Neuronal stem cell (in vitro differentiated cells): ENCODE measurements at regions not wholly inside any gene's neighbourhood (a gene's known extent, or its start where the extent isn't known, plus 50 kb on each side); places are given as distances from the start of the nearest gene placed in this dataset.
A peak's percentile ranks its signal among the peaks of the same experiment; 100 is the strongest.

ENCODE experiments used
- DNase-seq: peaks from one replicate; pipeline ENCODE4 v3.0.0-alpha.2; 2013; ENCODE audit warnings: low spot score
- H2AFZ ChIP-seq: one replicate; pipeline ENCODE4 v1.6.1; 2013; ENCODE audit warnings: mild to moderate bottlenecking, low read length, inconsistent platforms
- H2AK5ac ChIP-seq: 2 replicates; pipeline ENCODE4 v1.6.1; 2013; ENCODE audit warnings: low read depth, mild to moderate bottlenecking, inconsistent platforms, low read length, moderate library complexity, mixed read lengths
- H2BK120ac ChIP-seq: 2 replicates; pipeline ENCODE4 v1.6.1; 2013; ENCODE audit warnings: low read depth, mild to moderate bottlenecking, inconsistent platforms, low read length, moderate library complexity, mixed read lengths
- H2BK12ac ChIP-seq: one replicate; pipeline ENCODE4 v1.6.1; 2013; ENCODE audit warnings: low read length, inconsistent platforms
- H2BK15ac ChIP-seq: 2 replicates; pipeline ENCODE4 v1.6.1; 2013; ENCODE audit warnings: mild to moderate bottlenecking, low read length, inconsistent platforms, mixed read lengths
- H2BK5ac ChIP-seq: one replicate; pipeline ENCODE4 v1.6.1; 2013; ENCODE audit warnings: inconsistent platforms, mild to moderate bottlenecking, low read length, moderate library complexity
- H3K14ac ChIP-seq: one replicate; pipeline ENCODE4 v1.6.1; 2013; ENCODE audit warnings: low read length, inconsistent platforms
- H3K18ac ChIP-seq: 2 replicates; pipeline ENCODE4 v1.6.1; 2013; ENCODE audit warnings: low read length, inconsistent platforms
- H3K23ac ChIP-seq: 2 replicates; pipeline ENCODE4 v1.6.1; 2013; ENCODE audit warnings: low read depth, mild to moderate bottlenecking, mixed read lengths, low read length, inconsistent platforms; ENCODE audit not compliant: poor library complexity
- H3K27ac ChIP-seq: replicated peaks from 3 replicates; pipeline ENCODE4 v1.5.1; 2013; ENCODE audit warnings: low read length, inconsistent platforms
- H3K27me3 ChIP-seq, 3 experiments: 2 replicates each; pipeline ENCODE4 v1.6.1; 2013; ENCODE audit warnings: low read length in 3 of 3, mild to moderate bottlenecking in 2 of 3, inconsistent platforms in 1 of 3, low read depth in 1 of 3, mixed read lengths in 1 of 3, moderate library complexity in 1 of 3; ENCODE audit not compliant: control insufficient read depth in 3 of 3, insufficient read depth in 3 of 3
- H3K36me3 ChIP-seq, 2 donors: replicated peaks in 1 of 2; 2 replicates each; pipeline ENCODE4 v1.6.1; 2013; ENCODE audit warnings: low read length in 2 of 2; ENCODE audit not compliant: control insufficient read depth in 2 of 2, insufficient read depth in 2 of 2
- H3K4ac ChIP-seq: 2 replicates; pipeline ENCODE4 v1.6.1; 2013; ENCODE audit warnings: inconsistent platforms, mild to moderate bottlenecking, low read length, moderate library complexity
- H3K4me1 ChIP-seq, 2 donors: 1 replicate in 1 of 2; 2 replicates in 1 of 2; pipeline ENCODE4 v1.6.1; 2013; ENCODE audit warnings: low read length in 2 of 2, low read depth in 1 of 2; ENCODE audit not compliant: control insufficient read depth in 2 of 2, insufficient read depth in 1 of 2
- H3K4me2 ChIP-seq: one replicate; pipeline ENCODE4 v1.6.1; 2013; ENCODE audit warnings: mild to moderate bottlenecking, low read length, inconsistent platforms; ENCODE audit not compliant: insufficient read depth, poor library complexity, severe bottlenecking
- H3K4me3 ChIP-seq, 2 donors: 2 replicates each; pipeline ENCODE4 v1.5.1; 2013; ENCODE audit warnings: low read length in 2 of 2, mild to moderate bottlenecking in 2 of 2, inconsistent platforms in 1 of 2, moderate library complexity in 1 of 2
- H3K79me1 ChIP-seq: one replicate; pipeline ENCODE4 v1.6.1; 2013; ENCODE audit warnings: low read depth, mild to moderate bottlenecking, inconsistent platforms, low read length, moderate library complexity
- H3K9ac ChIP-seq: one replicate; pipeline ENCODE4 v1.6.1; 2013; ENCODE audit warnings: mild to moderate bottlenecking, low read depth, low read length, inconsistent platforms; ENCODE audit not compliant: poor library complexity
- H3K9me3 ChIP-seq, 2 donors: replicated peaks in 1 of 2; 2 replicates each; pipeline versions ENCODE3 to v1.6.1; 2013; ENCODE audit warnings: low read length in 2 of 2, mild to moderate bottlenecking in 2 of 2, inconsistent platforms in 1 of 2, low read depth in 1 of 2, mixed read lengths in 1 of 2, moderate library complexity in 1 of 2; ENCODE audit not compliant: control insufficient read depth in 2 of 2, insufficient read depth in 1 of 2
- H4K8ac ChIP-seq: one replicate; pipeline ENCODE4 v1.6.1; 2013; ENCODE audit warnings: low read depth, mild to moderate bottlenecking, inconsistent platforms, low read length, moderate library complexity
- H4K91ac ChIP-seq: one replicate; pipeline ENCODE4 v1.6.1; 2013; ENCODE audit warnings: low read length, low read depth, mild to moderate bottlenecking, inconsistent platforms; ENCODE audit not compliant: poor library complexity
- WGBS, 2 donors: extraction: QIAGEN DNeasy Blood & Tissue Kit; methylation state at CpG; one replicate each; pipeline ENCODE4 v1.1.7; 2013; ENCODE audit warnings: missing lambda C conversion rate in 2 of 2, mixed read lengths in 1 of 2; ENCODE audit not compliant: insufficient read length in 2 of 2, insufficient replicate concordance in 1 of 2; ENCODE audit errors: extremely low coverage in 2 of 2; 5-methylcytosine and 5-hydroxymethylcytosine counted together

DNA sequence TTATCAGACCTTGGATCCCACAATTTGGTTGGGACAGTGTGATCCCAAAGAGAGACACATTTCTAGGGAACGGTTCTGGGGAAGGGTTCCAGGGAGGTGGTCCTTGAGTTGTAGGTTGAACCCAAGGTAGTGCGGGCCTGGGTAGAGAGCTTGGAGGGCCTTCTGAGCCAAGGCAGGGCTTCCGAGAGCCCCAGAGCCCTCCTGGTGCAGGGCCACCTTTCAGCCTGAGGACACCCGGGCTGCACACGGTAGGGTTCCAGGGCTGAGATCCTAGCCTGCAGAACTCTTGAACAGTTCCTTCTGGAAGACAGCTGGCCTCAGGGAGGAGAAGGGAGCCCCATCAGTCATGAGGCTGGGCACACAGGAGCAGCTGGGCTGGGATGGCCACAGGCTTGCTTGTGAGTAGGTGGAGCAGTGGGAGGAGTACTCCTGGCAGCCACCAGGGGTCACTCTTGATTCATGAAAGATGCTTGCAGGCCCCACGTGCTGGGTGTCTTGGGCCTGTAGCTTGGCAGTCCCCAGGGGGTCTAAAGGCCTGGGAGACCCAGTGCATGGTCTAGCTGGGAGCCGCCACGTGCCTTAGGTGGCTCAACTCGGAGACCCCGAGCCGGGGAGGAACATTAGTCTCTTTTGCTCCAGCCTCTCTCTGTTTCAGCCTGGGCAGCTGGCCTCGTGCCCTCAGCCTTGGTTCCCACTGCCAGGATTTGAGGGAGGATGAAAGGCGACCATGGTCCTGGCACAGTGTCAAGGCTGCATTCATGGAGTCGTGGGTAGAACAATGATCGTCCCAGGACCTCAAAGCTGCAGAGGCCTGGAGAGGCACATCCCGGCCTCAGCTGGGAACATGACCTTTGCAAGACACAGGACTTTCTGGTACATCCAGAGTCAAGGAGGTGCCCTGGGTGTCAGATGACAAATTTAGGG, 381.6 kb downstream of the TYW1 start:
- no peaks in the 10 kb centered on the region for H3K79me1 ChIP-seq
- no peak overlapping the region for H3K4me3 ChIP-seq
- no peak overlapping the region for H2BK12ac ChIP-seq
- no peak overlapping the region for H2AFZ ChIP-seq
- H3K9me3 ChIP-seq: peaks cover 0 to 4% of the 10 kb centered on the region in 2 donors
- no peak overlapping the region for H3K4me2 ChIP-seq
- WGBS, 2 donors: no CpG with 5 or more reads among the region's 16 CpGs
- H3K9ac ChIP-seq: no peak overlapping the region
- peaks cover 0 to 2% of the 10 kb centered on the region in 2 donors for H3K4me1 ChIP-seq
- H2BK5ac ChIP-seq: peak overlapping the region; percentile 89
- H3K27me3 ChIP-seq: no peaks in the 10 kb centered on the region
- H3K4ac ChIP-seq: peak overlapping the region; percentile 15
- H2BK120ac ChIP-seq: no peak overlapping the region
- H3K14ac ChIP-seq: no peak overlapping the region
- no peak overlapping the region for H3K27ac ChIP-seq
- DNase-seq: peak; percentile 75
- peak overlapping the region; percentile 86 for H3K18ac ChIP-seq
- no peak overlapping the region for H4K8ac ChIP-seq
- H3K36me3 ChIP-seq: peaks cover 0 to 3% of the 10 kb centered on the region in 2 donors
- no peak overlapping the region for H4K91ac ChIP-seq
- H2AK5ac ChIP-seq: peak overlapping the region; percentile 94
- no peak overlapping the region for H3K23ac ChIP-seq
- peak overlapping the region; percentile 72 for H2BK15ac ChIP-seq

GRCh38 chr7:67380326-67380725, 383.7 kb downstream of the TYW1 start:
- Histone ChIP-seq H3K18ac (no peak overlapping the region), H3K14ac (no peak overlapping the region), H2BK5ac (no peak overlapping the region), H2BK12ac (no peak overlapping the region), H3K4ac (no peak overlapping the region), H3K27ac (no peak overlapping the region), H4K8ac (no peak overlapping the region), H3K4me2 (no peak overlapping the region), H3K9ac (peak overlapping the region; percentile 85), H3K4me1 (peaks cover 0 to 2% of the 10 kb centered on the region in 2 donors), H2BK120ac (no peak overlapping the region), H3K27me3 (no peaks in the 10 kb centered on the region), H3K79me1 (no peaks in the 10 kb centered on the region), H3K4me3 (no peak overlapping the region), H3K23ac (no peak overlapping the region), H2BK15ac (no peak overlapping the region), H2AK5ac (no peak overlapping the region), H4K91ac (no peak overlapping the region), H2AFZ (no peak overlapping the region), H3K36me3 (peaks cover 0 to 3% of the 10 kb centered on the region in 2 donors), H3K9me3 (peaks cover 0 to 4% of the 10 kb centered on the region in 2 donors)
- WGBS, 2 donors: no CpG with 5 or more reads among the region's 4 CpGs
- DNase-seq: no peak

- no peak for DNase-seq
- Histone ChIP-seq H3K79me1 (no peaks in the 10 kb centered on the region), H3K4ac (no peak overlapping the region), H2AFZ (no peak overlapping the region), H3K23ac (no peak overlapping the region), H3K27me3 (no peaks in the 10 kb centered on the region), H4K91ac (no peak overlapping the region), H3K4me1 (peaks cover 0 to 2% of the 10 kb centered on the region in 2 donors), H2BK15ac (no peak overlapping the region), H3K14ac (no peak overlapping the region), H2AK5ac (no peak overlapping the region), H3K27ac (no peak overlapping the region), H2BK5ac (no peak overlapping the region), H4K8ac (no peak overlapping the region), H3K4me3 (peak overlapping the region in 1 of 2 donors; percentile 43), H3K36me3 (peaks cover 0 to 3% of the 10 kb centered on the region in 2 donors), H3K18ac (no peak overlapping the region), H3K9me3 (peaks cover 0 to 4% of the 10 kb centered on the region in 2 donors), H3K9ac (no peak overlapping the region), H2BK12ac (no peak overlapping the region), H3K4me2 (no peak overlapping the region), H2BK120ac (no peak overlapping the region)
- no CpG with 5 or more reads among the region's 4 CpGs for WGBS, 2 donors
Measured at GRCh38 chr7:67380858-67381257, 384.2 kb downstream of the TYW1 start.

- Histone ChIP-seq H2AFZ (no peak overlapping the region), H3K14ac (no peak overlapping the region), H3K9ac (no peak overlapping the region), H3K23ac (no peak overlapping the region), H2BK120ac (no peak overlapping the region), H2AK5ac (no peak overlapping the region), H3K36me3 (no peaks in the 10 kb centered on the region), H3K4ac (no peak overlapping the region), H3K4me1 (no peaks in the 10 kb centered on the region), H2BK5ac (no peak overlapping the region), H3K27ac (no peak overlapping the region), H3K4me3 (no peak overlapping the region), H3K27me3 (peaks cover 0 to 5% (median 2%) of the 10 kb centered on the region in 3 experiments), H4K8ac (no peak overlapping the region), H3K79me1 (no peaks in the 10 kb centered on the region), H3K9me3 (no peaks in the 10 kb centered on the region), H2BK12ac (no peak overlapping the region), H4K91ac (no peak overlapping the region), H3K4me2 (no peak overlapping the region), H2BK15ac (no peak overlapping the region), H3K18ac (no peak overlapping the region)
- no CpG with 5 or more reads among the region's 4 CpGs for WGBS, 2 donors
- no peak for DNase-seq
Measured at GRCh38 chr7:67387851-67388250, 391.2 kb downstream of the TYW1 start.
